G401.6 (cell line): ENCODE measurements at regions not wholly inside any gene's neighbourhood (a gene's known extent, or its start where the extent isn't known, plus 50 kb on each side); places are given as distances from the start of the nearest gene placed in this dataset.
"Not testable (repeated sequence)": the region's sequence is repeated elsewhere in the genome, so short reads cannot be mapped to it uniquely, and the experiment has no call there.

ENCODE experiments used
- FAIRE-seq: peaks from 2 replicates; lab custom pipeline; 2012; peaks lifted over from hg19 to GRCh38; lab: Jason Lieb, UNC

DNA sequence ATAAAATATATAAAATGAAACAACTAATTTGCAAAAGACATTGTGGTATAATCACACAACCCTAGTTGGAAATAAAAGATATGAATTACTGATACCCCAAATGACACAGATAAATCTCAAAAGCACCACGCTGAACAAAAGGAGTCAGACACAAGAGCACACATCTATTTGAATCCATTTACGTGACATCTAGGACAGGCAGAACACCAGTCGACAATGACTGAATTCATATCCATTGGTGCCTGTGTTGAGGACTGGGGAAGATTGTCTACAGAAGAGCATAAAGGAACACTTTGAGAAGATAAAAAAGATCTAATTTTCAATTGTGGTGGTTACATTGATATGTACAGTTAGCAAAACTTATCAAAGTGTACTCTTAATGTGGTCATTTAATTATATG, 874.1 kb downstream of the LTN1 start:
- no peak for FAIRE-seq

DNA sequence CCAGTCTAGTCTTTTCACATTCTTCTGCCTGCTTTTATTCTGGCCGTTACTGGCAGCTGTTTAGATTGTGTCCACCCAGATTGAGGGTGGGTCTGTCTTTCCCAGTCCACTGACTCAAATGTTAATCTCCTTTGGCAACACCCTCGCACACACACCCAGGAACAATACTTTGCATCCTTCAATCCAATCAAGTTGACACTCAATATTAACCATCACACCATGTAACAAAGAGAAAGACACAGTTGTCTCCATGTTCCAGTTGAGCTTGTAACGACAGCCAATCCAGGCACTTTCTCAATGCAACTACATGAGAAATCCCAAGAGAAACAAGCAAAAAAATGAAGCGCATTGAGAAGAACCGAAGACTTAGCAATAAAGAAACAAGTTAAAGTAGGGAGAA, 877.7 kb downstream of the LTN1 start:
- FAIRE-seq = not testable (repeated sequence)

DNA sequence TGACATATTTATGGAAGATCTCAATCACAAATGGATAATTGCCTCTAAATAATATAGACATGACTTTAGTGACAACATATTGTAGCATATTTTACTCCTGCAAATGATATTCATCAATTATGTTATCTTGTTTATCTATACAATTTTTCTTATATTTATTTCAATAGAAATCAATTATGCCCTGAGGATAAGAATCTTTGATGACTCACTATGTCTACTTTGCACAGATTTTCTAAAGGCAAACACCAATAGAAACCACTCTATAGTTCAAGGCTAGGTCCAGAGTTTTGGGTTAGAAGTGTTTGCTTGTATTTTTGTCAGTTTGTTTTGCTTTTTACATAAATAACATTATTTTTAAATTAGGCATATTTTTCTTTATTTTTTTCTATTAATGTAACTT, 879.0 kb downstream of the LTN1 start:
- no peak for FAIRE-seq

DNA sequence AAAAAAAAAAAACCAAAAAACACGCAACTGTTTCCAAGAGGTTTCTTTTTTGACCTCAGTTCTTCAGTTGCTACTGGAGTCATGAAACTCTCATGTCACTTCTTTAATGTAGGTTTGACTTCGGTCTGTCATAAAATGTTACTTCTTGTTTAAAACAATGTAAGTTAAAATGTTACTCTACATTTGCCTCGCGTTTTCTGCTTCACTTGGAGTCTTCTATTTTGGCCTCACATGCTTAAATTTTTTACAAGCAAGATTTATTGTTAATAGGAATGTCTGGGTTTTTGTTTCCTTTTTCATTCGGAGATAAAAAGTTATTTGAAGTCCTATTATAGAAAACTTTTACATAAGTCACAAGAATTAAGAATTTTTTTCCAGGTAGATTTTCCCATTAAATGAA, 880.2 kb downstream of the LTN1 start:
- FAIRE-seq = no peak

DNA sequence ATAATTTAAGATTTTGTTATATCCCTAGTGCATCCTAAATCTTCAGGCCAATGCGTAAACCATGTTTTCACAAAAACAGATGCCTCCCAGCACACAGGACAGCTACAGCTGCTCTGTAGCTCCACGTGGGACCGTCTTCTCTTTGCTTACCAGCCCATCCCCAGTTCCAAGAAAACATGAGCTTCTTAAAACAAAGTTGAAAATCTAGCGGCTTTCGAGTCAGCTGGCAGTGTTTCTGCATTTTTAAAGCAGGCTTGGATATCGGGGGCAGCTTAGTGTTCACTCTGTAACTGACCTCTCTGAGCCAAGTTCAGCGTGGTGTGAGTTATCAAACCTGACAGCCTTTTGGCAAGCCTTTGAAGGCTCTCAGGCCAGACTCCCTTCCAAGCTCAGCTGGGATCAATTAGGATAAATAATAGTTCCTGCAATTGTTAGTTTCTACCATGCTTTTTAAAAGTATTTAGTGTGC, 881.5 kb downstream of the LTN1 start:
- FAIRE-seq = no peak

DNA sequence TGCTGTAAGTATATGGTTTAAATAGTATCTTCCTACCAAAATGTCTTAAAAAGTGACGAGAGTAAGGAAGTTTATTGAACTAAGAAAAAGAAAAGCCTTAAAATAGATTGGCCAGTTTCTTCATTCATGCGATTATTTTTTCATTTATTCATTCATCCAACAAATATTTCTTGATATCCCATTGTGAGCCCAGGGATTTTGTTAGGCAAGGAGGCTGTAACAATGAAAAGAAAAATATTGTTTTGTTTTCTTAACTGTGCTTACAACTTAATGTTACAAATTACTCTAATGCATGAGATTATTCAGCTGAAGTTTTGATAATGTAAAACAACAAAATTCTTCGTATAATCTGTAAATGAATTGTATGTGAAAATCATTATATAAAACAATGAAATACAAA, 882.0 kb downstream of the LTN1 start:
- FAIRE-seq = no peak

DNA sequence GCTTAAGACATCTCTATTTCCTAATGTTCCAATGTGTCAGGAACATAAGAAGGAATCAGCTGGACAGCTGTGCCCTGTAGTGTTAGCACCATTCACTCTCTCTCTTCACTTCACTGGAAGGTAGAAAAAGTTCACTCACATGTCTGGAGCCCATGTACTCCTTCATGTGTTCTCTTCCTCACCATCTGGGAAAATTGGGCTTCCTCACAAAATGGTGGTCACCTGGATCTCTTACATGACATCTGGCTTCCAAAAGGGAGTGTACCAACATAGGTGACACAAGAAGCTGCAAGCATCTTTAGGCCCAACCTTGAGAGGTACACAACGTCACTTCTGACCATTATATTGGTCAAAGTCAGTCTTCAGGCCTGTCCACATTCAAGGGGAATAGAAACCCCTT, 882.6 kb downstream of the LTN1 start:
- no peak for FAIRE-seq

DNA sequence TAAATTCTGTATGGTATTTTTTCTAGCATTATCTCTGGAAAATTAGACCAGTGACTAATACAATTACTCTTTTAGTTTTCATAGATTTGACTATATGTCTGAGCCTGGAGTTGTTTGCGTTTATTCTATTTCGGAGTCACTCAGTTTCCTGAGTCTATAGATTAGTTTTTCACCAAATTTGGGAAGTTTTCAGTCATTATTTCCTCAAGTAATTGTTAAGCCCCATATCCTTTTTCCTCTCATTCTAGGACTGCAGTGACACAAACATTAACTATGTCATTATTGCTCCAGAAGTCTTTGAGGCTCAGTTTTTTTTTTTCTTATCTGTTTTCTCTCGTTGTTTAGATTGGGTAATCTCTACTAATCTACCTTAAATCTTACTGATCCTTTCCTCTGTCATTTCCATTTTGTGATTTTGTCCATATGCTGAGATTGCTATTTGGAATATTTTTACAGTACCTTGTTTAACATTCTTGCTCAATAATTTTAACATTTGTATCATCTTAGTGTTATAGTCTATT, 886.2 kb downstream of the LTN1 start:
- no peak for FAIRE-seq

DNA sequence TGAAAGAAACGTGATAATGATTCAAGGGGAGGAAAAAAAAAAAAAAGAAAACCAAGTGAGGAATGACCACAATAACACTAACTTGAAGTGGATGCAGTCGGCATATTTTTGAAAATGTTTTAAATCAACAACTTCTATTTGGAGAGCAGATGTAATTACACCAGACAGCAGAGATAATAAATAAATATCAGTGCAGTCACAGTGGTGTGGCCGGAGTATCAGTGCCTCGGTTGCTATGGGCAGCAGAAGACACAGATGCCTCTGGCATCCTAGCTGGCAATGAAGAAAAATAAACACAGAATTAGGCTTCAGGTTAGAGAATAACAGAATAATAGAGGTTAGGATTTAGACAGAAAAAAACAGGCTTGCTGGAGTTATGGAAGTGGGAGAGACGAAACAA, 888.3 kb downstream of the LTN1 start:
- FAIRE-seq = no peak

DNA sequence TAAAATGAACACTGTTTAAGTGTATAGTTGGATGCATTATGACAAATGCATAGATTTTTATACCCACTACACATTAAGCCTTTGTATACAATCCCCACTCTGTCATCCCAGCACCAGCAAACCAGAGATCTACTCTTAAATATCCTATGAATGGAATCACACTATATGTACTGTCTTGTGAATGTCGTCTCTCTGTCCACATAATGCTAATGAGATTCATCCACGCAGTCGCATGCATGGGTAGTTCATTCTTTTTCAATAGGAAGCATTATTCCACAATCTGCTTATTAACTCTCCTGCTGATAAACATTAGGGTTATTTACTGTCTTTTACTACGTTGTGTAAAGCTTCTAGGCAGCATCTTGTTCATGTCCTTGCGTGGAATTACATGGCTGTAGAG, 892.3 kb downstream of the LTN1 start:
- no peak for FAIRE-seq

DNA sequence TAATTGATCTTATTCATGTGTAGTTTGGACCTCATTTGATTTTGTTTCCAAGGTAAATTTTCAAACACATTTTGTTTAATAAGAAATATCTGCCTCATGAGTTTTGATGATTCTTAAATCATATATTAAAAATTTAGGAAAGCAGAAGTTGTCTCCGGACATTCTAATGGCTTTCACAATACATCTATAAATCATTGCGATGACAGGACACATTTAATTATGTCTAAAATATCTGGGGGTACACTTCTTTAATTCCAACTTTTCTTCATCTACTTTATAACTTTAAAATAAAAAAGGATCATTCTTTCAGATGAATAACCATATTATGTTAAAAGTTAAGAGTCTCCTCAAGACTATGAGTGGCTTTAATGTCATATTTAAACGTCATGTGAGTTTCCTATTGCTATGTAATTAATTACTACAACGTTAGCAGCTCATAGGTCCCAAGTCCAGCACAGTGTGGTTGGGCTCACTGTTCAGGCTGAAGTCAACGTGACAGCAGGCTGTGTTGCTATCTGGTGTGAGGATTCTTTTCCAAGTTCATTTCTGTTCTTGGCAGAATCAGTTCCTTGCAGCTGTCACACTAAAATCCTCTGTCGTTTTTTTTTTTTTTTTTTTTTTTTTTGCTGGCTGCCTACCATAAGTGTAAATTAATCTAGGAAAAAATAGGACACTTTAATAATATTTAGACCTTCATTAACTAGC, 893.5 kb downstream of the LTN1 start:
- FAIRE-seq = no peak

DNA sequence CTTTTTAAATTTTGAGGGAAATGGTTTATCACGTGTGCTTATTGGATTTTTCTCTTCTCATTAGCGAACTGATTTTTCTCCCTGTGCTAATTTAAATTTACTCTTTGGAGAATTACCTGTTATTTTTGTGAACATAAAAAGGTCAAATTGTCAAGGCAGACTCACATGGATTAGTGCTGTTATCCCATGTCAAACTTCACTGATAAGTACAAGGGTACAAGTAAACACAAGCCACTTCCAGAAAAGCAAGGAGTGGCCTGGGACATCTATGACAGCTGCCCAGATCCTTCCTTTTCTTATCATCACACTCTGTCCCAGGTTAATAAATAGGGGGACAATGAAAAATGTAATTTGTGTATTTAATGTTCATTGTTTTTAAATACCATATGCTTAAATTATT, 901.2 kb downstream of the LTN1 start:
- no peak for FAIRE-seq

DNA sequence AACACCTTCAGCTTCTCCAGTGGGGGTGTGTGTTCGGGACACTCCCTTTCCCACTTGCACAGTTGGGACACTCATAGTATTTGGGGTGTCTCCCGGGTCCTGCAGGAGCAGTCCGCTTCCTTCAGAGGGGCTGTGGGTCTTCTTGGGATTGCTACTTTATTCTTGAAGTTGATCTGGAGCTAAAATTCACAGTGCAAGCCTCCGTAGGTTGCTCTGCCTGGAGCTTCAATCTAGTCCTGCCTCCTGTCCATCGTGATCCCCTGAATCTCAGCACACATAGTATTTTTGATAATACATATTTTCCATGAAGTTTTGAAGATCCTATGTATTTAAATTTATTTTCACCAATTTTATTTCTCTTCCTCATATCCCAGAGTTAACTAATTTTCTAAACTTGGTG, 902.1 kb downstream of the LTN1 start:
- no peak for FAIRE-seq

DNA sequence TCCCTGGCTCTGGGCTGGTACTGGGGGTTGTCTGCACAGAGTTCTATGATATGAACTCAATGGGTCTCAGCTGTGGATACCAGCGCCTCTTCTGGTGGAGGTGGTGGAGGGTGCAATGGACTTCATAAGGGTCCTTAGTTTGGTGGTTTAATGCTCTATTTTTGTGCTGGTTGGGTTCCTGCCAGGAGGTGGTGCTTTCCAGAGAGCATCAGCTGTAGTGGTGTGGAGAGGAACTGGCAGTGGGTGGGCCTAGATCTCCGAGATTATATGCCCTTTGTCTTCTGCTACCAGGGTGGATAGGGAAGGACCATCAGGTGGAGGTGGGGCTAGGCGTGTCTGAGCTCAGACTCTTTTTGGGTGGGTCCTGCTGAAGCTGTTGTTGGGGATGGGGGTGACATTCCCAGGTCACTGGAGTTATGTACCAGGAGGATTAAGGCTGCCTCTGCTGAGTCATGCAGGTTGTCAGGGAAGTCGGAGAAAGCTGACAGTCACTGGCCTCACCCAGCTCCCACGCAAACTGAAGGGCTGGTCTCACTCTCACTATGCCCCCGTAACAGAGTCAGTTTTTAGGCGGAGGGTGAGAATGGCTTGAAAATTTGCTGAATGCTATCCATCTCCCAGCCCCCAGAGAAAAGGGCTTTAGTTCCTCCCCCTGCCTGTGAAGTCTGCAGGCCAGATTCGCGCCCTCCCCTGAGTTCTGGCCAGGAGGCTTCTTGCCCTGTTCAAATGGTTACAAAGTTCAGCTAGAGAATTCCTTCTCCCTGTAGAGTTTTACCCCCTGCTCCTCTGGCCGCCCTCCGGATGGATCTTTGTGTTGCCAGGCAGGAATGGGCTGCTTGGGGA, 902.9 kb downstream of the LTN1 start:
- FAIRE-seq = no peak

DNA sequence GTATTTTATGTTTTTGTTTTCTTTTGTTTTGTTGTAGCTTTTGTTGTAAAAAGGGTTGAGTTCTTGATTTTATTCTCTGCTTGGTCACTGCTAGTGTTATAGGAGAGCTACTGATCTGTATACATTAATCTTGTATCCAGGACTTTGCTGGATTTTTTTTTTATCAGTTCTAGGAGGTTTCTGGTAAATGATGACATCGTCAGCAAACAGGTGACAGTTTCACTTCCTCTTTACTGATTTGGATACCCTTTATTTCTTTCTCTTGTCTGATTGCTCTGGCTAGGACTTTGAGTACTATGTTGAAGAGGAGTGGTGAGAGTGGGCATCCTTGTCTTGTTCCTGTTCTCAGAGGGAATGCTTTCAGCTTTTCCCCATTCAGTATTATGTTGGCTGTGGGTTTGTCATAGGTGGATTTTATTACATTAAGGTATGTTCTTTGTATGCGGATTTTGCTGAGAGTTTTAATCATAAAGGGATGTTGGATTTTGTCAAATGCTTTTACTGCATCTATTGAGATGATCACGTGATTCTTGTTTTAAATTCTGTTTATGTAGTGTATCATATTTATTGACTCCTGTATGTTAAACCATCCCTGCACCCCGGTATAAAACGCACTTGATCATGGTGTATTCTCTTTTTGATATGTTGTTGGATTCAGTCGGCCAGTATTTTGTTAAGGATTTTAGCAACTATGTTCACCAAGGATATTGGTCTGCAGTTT, 905.7 kb downstream of the LTN1 start:
- no peak for FAIRE-seq

DNA sequence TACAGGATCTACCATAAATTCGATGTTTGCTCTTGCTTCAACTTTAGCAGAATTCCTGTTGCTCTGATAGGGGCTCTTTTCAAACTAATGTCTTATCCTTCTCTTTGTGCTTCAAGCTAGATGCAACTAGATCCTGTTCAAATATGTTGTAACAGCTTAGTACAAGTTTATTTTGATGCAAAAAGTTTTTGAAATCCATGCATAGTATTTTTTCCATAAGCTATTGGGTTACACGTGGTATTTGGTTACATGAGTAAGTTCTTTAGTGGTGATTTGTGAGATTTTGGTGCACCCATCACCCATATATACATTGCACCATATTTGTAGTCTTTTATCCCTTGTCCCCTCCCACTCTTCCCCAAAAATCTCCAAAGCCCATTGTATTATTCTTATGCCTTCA, 907.7 kb downstream of the LTN1 start:
- FAIRE-seq = no peak

DNA sequence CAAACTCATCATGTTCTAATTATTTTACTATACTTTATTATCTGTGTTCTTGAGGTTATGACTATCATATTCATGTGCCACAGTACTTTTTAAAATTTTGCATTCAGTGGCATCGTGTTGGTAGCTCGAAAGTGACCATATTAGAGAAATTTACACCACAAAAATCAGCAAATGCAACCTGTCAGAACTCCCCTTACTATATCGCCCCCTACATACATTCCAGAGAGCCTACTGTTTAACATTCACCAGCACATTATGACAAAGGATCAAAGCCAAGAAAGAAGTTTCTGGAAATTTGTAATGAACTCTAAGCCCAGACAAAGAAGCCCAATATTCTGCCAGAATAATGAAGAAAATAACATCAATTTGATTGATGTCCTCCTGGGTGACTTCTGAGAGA, 909.3 kb downstream of the LTN1 start:
- FAIRE-seq = no peak

DNA sequence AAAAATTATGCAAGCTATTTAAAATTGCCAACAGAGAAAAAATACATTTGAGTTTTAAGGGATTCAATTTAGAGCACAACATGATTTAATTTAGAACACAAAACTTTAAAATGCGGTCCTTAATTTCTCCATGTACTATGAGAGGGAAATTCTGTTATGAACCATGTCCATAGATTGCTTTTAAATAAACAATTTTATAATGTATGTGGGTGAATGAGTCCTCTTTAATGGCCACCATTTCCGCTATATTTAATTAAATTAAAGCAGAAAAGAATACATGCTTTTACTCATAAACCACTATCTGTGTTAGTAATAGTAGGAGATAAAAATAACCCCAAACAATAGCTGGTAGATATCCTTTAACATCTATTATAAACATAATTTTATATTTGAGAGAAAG, 914.6 kb downstream of the LTN1 start:
- FAIRE-seq = no peak

DNA sequence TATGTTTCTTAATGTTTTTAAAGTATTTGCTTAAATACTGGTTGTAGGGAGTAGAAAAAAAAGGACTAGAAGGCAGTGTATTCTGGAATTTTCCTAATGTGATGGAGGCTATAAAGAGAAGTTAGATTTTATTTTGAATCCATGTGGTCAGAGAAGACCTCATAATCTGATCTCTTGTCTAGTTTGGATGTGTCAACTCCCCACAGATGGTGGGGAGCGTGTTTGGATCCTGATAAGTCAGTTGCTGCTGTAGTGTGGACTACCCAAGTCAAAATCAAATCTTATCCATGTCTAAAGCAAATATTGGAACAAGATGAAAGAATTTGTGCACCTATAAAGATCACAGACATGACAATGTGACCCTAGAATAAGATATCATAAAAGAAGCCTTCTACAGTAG, 918.0 kb downstream of the LTN1 start:
- FAIRE-seq = no peak

DNA sequence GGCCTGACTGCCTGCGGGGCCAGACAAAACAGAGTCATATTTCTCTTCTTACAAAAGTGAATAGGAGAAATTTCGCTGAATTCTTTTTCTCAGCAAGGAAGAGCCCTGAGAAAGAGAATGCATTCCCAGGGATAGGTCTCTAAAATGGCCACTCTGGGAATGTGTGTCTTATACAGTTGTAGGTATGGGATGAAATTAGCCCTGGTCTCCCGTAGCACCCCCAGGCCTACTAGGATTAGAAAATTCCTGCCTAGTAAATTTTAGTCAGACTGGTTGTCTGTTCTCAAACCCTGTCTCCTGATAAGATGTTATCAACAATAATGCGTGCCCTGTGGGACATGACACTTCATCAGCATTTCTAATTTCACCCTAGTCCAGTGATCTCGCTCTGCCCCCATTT, 920.1 kb downstream of the LTN1 start:
- no peak for FAIRE-seq

DNA sequence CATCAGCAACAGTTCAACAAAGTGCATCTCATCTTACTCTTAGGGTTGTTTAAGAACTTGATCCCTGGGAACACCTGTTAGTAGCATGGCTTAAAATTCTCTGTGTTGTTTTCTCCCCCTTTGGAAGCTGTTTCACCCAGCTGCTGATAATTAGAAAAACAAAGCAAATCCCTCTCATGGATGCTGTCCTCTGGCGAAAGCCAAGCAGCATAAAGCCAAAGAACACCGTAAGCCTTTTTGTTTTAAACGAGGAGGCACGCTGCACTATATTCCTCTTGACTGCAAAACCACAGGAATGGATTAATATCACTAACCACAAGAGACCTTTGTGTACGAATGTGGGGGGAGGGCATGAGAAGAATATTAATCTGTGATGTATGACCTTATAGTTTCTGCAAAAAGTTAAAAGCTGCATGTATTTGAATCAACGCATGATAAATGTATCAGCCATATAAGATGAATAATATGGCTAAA, 923.2 kb downstream of the LTN1 start:
- FAIRE-seq = no peak

DNA sequence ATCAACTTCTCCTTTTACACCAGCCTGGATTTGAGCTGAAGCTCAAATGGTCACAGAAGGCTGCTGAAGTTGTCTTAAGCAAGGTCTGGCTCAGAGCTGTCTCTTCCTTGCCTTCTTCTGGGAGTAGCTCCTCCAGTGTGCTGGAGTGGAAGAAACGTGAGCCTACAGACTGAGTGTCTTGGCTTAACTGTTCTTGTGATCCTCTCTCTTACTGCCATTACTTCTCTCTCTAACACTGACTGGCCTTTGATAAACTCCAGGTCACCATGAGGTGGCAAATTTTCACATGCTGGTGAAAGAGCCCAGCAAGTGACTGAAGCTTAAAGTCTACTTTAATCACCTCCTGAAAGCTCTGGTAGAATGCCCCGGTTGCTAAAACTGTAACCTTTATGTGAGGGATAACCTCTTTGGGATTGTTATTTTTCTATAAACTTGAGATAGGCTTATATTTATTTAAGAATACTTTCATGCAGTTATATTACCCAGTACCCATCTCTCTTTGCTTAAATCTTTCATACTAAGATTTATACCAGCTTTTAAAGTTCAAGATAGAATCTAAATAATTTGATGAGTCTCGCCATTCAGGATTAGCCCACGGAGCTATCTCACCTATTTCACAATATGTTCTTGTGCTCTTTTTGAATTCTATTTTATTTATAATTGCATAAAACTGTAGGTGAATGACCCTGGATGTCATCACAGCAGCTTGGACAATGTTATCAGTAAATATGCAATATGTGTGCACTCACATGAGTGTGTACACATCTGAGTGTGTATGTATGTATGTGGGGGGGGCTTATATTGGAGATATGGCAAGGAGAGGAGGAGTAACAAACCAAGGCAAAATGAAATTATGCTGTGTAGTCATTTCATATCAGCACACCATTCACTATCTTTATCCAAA, 924.0 kb downstream of the LTN1 start:
- FAIRE-seq = no peak
